Sigmoid colon (tissue), 3 donors: ENCODE measurements at regions not wholly inside any gene's neighbourhood (a gene's known extent, or its start where the extent isn't known, plus 50 kb on each side); places are given as distances from the start of the nearest gene placed in this dataset.

Source experiments
- POLR2A ChIP-seq, 2 donors: fragments of 450-650 bp; IDR thresholded peaks; one replicate each; pipeline ENCODE4 v1.6.1; 2016; ENCODE audit warnings: antibody characterized with exemption in 2 of 2, mild to moderate bottlenecking in 2 of 2, moderate library complexity in 2 of 2
- TF ChIP-seq, protein P1 (sequence below), 4 experiments: fragments of 450-650 bp in 3 of 4; fragments of 200-600 bp in 1 of 4; IDR thresholded peaks; one replicate each; pipeline ENCODE4 v1.5.1; 2016 to 2019; ENCODE audit warnings: antibody characterized with exemption in 4 of 4, mild to moderate bottlenecking in 3 of 4, moderate library complexity in 2 of 4

DNA sequence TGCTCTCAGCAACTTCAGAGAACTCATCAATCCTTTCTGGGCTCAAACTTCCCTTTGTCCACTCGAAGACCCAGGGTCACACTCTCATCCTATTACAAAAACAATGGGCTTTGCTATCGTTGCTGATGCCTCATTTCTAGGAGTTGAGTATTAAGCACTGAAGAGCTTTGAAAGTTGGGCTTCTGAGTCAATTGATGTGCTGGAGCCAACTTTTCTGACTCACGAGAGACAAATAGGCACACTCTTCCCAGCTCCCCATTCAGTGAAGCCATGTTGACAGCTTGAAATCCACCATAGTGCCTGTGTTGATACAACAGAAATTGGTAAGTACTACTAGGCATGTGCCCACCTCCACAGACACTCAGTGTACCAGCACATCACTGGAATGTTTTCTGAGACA, 97.5 kb upstream of the PRSS58 start:
- TF ChIP-seq POLR2A (IDR thresholded peaks at IDR 0.05), result no peak
- TF ChIP-seq, protein P1, sequence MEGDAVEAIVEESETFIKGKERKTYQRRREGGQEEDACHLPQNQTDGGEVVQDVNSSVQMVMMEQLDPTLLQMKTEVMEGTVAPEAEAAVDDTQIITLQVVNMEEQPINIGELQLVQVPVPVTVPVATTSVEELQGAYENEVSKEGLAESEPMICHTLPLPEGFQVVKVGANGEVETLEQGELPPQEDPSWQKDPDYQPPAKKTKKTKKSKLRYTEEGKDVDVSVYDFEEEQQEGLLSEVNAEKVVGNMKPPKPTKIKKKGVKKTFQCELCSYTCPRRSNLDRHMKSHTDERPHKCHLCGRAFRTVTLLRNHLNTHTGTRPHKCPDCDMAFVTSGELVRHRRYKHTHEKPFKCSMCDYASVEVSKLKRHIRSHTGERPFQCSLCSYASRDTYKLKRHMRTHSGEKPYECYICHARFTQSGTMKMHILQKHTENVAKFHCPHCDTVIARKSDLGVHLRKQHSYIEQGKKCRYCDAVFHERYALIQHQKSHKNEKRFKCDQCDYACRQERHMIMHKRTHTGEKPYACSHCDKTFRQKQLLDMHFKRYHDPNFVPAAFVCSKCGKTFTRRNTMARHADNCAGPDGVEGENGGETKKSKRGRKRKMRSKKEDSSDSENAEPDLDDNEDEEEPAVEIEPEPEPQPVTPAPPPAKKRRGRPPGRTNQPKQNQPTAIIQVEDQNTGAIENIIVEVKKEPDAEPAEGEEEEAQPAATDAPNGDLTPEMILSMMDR (IDR thresholded peaks at IDR 0.05), result no peak
